ENCODE measurements at regions not wholly inside any gene's neighbourhood (a gene's known extent, or its start where the extent isn't known, plus 50 kb on each side); places are given as distances from the start of the nearest gene placed in this dataset.

DNA sequence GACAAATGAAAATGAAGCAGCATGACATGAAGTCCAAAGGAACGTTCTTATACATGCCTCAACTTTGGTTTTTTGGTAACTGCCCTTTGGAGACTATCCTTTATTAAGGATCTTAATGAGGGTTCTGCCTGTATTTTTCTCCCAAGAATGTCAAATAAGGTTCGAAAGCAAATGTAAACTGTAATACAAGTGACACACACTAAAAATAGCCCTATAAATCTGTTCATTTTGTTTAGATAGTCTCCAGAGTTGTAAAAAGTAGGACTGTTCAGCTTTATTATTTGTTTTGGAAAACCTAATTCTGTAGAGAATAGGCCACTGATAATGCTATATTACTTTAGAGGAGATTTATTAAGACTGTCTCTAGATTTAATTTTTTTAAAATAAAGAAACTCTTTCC, 80.5 kb upstream of the CDIN1 start:
- DNase-seq = no peak

DNA sequence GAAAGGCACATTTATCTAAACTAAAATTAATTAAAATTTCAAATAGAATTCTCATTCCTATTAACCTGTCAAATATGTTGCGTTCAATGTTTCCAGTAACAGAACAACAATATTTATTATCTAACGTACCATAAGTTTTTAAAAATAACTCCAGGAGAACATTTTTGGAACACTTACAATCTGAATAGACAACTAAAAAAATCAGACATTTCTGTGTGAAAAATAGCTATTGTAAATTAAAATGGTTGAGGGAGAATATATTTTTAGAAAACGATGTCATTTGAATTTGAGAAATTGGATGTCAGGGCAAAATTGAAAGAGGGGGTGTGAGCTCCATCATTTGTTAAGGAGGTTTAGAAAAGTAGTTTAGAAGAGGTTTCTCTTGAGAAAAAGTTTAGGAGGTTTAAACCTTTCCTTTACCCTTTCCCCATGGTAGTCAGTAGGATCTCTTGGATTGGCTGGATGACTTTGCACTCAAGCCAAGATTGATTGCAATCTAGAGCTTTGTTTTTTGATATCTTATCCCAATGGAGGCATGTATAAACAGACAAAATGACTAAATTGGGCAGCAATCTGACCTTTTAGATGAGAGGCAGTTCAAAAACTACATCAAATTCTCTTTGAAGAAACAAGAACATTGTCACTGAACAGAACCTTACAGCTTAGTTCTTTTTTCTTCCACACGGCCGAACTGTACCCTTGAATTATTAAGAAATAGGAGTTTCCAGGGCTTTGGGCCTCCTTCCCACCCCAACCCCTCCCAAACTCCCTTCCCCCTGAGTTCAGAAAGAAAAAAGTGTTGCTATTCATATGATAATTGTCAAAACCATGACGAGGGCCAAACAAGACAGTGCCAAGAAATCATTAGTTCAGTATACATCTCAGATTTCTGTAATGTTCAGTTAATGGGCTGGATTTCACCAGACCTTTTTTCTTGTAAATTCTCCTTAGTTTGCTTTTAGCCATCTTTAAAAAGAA, 79.7 kb upstream of the CDIN1 start:
- no peak for DNase-seq

DNA sequence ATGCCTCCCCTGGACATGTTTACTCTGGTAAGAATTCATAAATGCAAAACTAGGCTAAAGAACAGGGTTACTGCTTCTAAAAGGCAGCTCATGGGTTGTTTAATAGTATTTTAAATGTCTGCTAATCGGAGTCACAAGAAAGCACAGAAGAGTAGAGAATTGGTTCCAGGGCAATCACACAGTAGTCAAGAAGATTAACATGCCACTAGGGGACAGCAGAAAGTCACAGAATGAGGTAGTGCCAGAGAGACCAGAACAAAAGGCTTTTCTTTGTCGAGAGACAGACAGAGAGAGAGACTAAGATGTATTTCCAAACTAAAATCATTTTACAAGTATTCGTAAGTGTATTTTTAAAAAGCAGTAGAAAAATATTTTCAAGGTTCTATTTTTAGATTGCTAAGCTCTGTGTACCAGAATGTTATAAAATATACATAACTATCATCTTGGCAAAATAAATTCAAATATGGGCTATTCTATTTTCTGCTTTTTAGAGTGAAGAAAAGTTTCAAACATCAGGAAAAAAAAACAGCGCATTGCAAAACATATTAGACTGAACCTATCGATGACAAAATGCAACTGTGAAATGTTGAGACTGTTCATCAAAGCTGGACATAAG, 78.3 kb upstream of the CDIN1 start:
- no peak for DNase-seq

DNA sequence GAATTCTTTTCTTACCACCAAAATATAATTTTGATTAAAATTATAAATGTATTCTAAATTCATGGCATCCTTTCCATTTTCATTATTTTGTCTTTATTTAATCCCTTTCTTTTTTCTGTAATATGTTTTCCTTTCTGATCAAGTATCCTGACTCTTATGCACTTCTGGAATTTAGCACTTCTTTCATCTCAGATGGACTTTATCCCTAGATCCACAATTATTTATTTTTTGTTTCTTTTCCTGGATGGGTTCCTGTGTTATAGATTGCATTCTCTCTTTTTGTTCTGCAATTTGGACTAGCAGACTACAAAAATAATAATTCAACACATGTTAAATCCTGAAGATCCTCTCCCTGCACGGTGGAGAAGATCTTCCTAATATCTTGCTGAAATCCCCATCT, 76.9 kb upstream of the CDIN1 start:
- DNase-seq = no peak

DNA sequence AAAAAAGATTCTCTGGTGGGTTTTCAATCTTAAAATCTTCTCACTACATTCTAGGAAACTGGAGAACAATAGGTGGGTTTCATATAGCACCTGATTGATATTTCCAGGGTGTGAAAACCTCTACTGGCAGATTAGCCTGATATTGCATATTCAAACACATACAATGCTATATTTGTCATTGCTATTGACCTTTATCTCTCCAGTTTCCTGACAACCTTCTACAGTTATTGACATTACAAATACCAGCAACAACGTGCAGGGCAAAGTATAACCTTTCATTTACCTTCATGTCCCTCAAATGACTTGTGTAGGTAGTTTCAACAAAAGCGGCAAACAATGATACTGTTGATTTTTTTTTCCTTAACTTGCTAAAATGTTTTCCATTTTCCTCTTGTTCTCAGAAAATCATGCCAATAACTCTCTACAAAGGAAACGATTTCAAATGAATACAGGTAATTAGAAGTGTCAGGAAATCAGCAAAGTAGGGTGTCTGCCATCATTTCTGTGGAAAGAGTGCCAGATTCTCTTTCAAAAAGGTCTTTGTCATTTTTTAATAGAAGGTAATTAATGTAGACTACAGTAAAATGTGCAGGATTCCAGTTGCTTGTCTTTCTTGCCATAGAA, 72.6 kb upstream of the CDIN1 start:
- DNase-seq = no peak

DNA sequence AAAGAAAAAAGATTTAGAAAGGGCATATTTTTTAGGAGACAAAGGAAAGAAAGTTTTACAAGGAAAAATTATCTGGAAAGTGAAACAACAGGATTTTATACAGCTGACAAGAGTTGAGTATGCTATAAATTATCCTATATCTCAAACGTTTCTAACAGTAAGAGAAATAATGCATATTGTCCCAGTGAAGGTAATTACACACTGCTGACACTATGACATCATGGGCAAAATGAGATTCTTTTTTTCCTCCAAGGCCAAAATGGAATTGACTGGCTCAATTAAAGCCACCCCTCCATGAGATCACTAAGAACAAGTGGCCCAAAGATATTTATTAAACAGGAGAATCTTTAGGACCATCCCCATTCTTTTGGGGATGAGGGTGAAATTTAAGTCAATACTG, 72.0 kb upstream of the CDIN1 start:
- no peak for DNase-seq

DNA sequence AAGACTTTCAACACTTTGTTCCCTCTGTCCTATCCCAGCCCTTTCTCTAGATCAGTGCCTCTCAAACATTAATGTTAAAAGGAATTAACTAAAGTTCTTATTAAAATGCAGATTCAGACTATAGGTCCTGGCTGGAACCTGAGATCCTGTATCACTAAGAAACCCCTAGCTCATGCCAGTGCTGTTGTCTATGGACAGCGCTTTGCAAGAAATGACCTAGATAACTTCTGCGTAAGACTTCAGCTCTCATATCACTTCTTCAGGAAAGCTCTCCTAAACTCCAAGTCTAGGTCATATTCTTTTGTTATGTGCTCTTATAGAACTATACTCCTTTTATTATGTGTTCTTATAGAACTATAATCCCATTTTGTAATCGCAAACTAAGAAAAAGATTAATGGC, 67.8 kb upstream of the CDIN1 start:
- no peak for DNase-seq

DNA sequence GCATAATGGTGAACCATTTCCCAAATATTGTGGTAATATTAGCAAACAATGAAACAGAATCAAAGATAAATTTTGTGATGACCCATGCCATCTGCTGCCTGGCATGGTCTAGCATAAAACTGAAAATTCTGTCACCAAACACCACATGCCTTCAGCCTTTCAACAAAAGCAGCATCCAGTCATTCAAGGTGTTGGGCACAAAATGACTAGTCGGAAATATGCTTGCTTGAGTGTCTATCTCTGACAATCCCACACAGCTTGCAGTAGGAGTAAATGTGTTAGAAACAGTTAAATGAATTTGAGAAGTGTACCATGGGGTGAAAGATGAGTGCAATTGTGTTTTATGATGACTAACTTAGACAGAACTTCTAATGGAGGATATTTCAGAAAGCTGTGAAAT, 61.7 kb upstream of the CDIN1 start:
- DNase-seq = no peak

DNA sequence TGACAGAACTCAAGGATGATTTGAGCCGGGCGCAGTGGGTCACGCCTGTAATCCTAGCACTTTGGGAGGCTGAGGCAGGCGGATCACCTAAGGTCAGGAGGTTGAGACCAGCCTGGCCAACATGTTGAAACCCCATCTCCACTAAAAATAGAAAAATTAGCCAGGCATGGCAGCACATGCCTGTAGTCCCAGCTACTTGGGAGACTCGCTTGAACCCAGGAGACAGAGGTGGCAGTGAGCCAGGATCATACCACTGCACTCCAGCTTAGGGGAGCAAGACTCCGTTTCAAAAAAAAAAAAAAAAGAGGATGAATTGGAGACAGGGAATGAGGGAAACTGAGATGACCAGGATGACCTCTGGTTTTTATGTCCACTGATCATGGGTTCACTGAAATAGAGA, 60.4 kb upstream of the CDIN1 start:
- no peak for DNase-seq

DNA sequence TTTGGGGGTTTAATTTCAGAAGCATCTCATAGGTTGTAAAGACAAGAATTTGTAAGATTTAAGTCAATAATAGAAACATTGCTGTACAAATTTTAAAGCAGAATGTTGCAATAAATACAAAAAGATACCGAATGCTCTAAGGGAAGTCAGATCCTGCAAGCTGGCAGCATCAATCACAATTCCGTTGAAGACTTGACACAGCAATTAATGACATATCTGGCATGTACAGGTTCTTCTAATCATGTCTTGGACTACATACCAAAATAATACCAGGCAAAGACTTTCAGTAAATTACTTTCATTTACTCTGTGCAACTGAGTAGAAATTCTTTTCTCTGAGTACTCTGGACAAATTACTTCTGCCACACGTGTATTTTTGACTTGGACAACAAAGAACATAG, 54.0 kb upstream of the CDIN1 start:
- no peak for DNase-seq

DNA sequence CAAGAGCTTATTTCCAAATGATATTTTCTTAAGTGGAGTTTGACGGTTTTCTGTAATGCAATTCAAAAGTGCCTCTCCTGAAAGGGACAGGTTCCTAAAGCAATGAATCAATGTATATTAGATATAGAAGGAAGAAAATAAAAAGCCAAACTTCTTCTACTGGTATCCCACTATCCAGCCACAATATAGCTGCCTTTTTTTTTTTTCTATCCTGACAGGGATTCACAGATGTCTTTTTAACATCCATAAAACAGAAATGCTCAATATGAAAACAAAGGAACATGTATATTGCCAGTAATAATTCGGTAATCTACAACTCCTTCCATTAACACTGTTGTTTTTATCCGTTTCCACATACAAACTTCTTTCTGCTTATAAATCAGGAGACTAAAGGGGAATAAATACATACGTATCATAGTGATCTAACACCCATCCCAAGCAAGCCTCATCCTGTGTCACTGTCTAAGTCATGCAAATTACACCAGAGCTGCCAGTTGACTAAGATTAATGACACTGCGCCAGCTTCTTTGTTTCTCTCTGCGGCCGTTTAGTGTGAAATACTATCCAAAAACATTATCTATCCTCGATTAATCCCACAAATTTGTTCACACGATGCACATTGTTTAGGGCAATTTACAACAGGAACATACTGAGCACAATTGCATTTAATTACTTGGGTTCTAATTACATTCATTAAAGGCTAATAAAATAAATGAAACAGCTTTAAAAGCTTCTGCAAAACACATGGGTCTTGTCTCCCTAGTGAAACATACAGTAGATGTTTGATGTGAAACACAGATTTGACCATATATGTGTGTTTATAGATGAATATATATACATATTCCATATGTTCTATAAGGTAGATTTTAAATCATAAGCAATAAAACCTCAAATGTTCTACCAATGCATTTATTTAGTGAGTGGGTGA, 51.9 kb upstream of the CDIN1 start:
- DNase-seq = no peak

DNA sequence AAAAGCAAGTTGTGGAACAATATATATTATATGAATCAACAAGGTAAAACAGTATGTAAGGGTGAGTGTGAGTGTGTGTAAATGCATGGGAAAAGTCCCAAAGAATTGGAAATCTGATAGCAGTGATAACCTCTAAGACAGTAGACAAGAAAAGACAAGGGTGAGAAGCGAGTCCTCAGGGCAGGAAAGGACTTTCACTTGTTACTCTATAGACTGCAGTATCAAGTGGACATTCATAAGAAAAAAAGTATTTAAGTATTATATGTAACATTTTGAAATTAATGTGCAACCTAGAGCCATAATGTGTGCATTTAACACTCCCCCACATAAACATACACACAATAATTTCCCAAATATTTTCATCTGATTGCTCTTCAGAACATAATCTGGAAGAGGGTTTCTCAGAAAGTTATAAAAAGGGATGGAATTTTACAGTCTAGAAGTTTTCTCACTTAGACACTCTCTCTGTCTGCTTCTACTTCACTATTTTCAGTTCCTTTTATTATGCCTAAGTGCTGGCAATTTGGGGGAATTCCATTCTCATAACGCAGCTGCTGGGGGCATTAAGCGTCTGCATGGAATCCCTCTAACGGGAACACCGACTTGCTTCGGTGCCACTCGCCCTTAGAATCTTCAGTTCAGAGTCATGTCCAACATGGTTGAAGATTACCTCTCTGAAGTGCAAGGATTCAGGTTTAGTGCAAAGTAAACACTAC, 50.0 kb upstream of the CDIN1 start:
- DNase-seq = no peak
